ENCODE measurements at regions not wholly inside any gene's neighbourhood (a gene's known extent, or its start where the extent isn't known, plus 50 kb on each side); places are given as distances from the start of the nearest gene placed in this dataset.

- CTCF ChIA-PET = no interaction called here
Observed at GRCh38 chr19:20482721-20483120, 82.9 kb downstream of the ZNF737 start.

GRCh38 chr19:20481736-20482135 lies 83.8 kb downstream of the ZNF737 start:
- H3K9me3 ChIP-seq = no peaks in the 10 kb centered on the region
- TF ChIP-seq CTCF (IDR thresholded peaks at IDR 0.05; ENCODE audit: insufficient read depth in 1 of 2, low read depth in 1 of 2, low read length in 1 of 2, severe bottlenecking in 1 of 2, unreplicated experiment in 1 of 2) = no peak
- H3K27ac Mint-ChIP-seq (ENCODE audit: unreplicated experiment) = no peak overlapping the region
- no peaks in the 10 kb centered on the region for H3K4me1 Mint-ChIP-seq (ENCODE audit: low read depth, unreplicated experiment)
- H3K4me3 Mint-ChIP-seq (ENCODE audit: unreplicated experiment) = no peak overlapping the region
- no peaks in the 10 kb centered on the region for H3K27me3 Mint-ChIP-seq (ENCODE audit: insufficient read depth, unreplicated experiment)
- no peaks in the 10 kb centered on the region for H3K36me3 ChIP-seq (ENCODE audit: control insufficient read depth, insufficient read depth, low read length)
- no peak for DNase-seq
- no peaks in the 10 kb centered on the region for H3K27me3 ChIP-seq (replicated peaks; ENCODE audit: control insufficient read depth, insufficient read depth, low read length)
- ChIA-PET CTCF (no interaction called here), POLR2A (no interaction called here)
- no peaks in the 10 kb centered on the region for H3K4me1 ChIP-seq
- intact Hi-C loops (cut with micrococcal nuclease; ENCODE audit: unreplicated experiment) = no loop called here
- BruUV-seq (replicated peaks) = no TSS peak
- peaks cover 60% of the 10 kb centered on the region for H3K9me3 Mint-ChIP-seq (ENCODE audit: unreplicated experiment)
- no peaks in the 10 kb centered on the region for H3K36me3 Mint-ChIP-seq (ENCODE audit: insufficient read depth, unreplicated experiment)
- H3K4me3 ChIP-seq (ENCODE audit: low read depth, low read length) = no peak overlapping the region

More at GRCh38 chr19:20482721-20483120, 82.9 kb downstream of the ZNF737 start:
- no peaks in the 10 kb centered on the region for H3K36me3 ChIP-seq (ENCODE audit: control insufficient read depth, insufficient read depth, low read length)
- no peaks in the 10 kb centered on the region for H3K4me1 ChIP-seq
- no peak for DNase-seq
- no TSS peak for BruUV-seq (replicated peaks)
- H3K4me3 Mint-ChIP-seq (ENCODE audit: unreplicated experiment) = no peak overlapping the region
- POLR2A ChIA-PET = no interaction called here
- no peaks in the 10 kb centered on the region for H3K4me1 Mint-ChIP-seq (ENCODE audit: low read depth, unreplicated experiment)
- H3K27me3 ChIP-seq (replicated peaks; ENCODE audit: control insufficient read depth, insufficient read depth, low read length) = no peaks in the 10 kb centered on the region
- no peaks in the 10 kb centered on the region for H3K9me3 ChIP-seq
- H3K36me3 Mint-ChIP-seq (ENCODE audit: insufficient read depth, unreplicated experiment) = no peaks in the 10 kb centered on the region
- H3K27ac Mint-ChIP-seq (ENCODE audit: unreplicated experiment) = no peak overlapping the region
- peaks cover 59% of the 10 kb centered on the region for H3K9me3 Mint-ChIP-seq (ENCODE audit: unreplicated experiment)
- intact Hi-C loops (cut with micrococcal nuclease; ENCODE audit: unreplicated experiment) = no loop called here
- no peak for TF ChIP-seq CTCF (IDR thresholded peaks at IDR 0.05; ENCODE audit: insufficient read depth in 1 of 2, low read depth in 1 of 2, low read length in 1 of 2, severe bottlenecking in 1 of 2, unreplicated experiment in 1 of 2)
- no peak overlapping the region for H3K4me3 ChIP-seq (ENCODE audit: low read depth, low read length)
- no peaks in the 10 kb centered on the region for H3K27me3 Mint-ChIP-seq (ENCODE audit: insufficient read depth, unreplicated experiment)

- peaks cover 5% of the 10 kb centered on the region for H3K36me3 Mint-ChIP-seq (ENCODE audit: insufficient read depth, unreplicated experiment)
- no peak overlapping the region for H3K27ac Mint-ChIP-seq (ENCODE audit: unreplicated experiment)
- CTCF ChIA-PET = no interaction called here
- no peak for TF ChIP-seq CTCF (IDR thresholded peaks at IDR 0.05; ENCODE audit: insufficient read depth in 1 of 2, low read depth in 1 of 2, low read length in 1 of 2, severe bottlenecking in 1 of 2, unreplicated experiment in 1 of 2)
- no peaks in the 10 kb centered on the region for H3K4me1 Mint-ChIP-seq (ENCODE audit: low read depth, unreplicated experiment)
- peaks cover 63% of the 10 kb centered on the region for H3K9me3 Mint-ChIP-seq (ENCODE audit: unreplicated experiment)
- POLR2A ChIA-PET = no interaction called here
- H3K4me3 Mint-ChIP-seq (ENCODE audit: unreplicated experiment) = no peak overlapping the region
- Histone ChIP-seq H3K36me3 (ENCODE audit: control insufficient read depth, insufficient read depth, low read length) (no peaks in the 10 kb centered on the region), H3K4me3 (ENCODE audit: low read depth, low read length) (no peak overlapping the region), H3K27me3 (replicated peaks; ENCODE audit: control insufficient read depth, insufficient read depth, low read length) (no peaks in the 10 kb centered on the region), H3K4me1 (no peaks in the 10 kb centered on the region), H3K9me3 (no peaks in the 10 kb centered on the region)
- no TSS peak for BruUV-seq (replicated peaks)
- intact Hi-C loops (cut with micrococcal nuclease; ENCODE audit: unreplicated experiment) = no loop called here
- no peaks in the 10 kb centered on the region for H3K27me3 Mint-ChIP-seq (ENCODE audit: insufficient read depth, unreplicated experiment)
- DNase-seq = no peak
Observed at GRCh38 chr19:20479483-20479882, 86.1 kb downstream of the ZNF737 start.

All from Caco-2 (cell line).